PC-9 (cell line): ENCODE measurements at regions not wholly inside any gene's neighbourhood (a gene's known extent, or its start where the extent isn't known, plus 50 kb on each side); places are given as distances from the start of the nearest gene placed in this dataset.

Source experiments
- EZH2 ChIP-seq: fragments of 200-600 bp; sonication (generic); IDR thresholded peaks from 2 replicates; pipeline ENCODE4 v1.8.0; 2017; ENCODE audit warnings: antibody characterized with exemption, low read depth
- TF ChIP-seq, protein P1 (sequence below): fragments of 200-600 bp; sonication (generic); conservative IDR thresholded peaks from 2 replicates; pipeline ENCODE4 v1.6.1; 2017; ENCODE audit warnings: mixed run types, antibody characterized with exemption, mild to moderate bottlenecking, moderate library complexity

- TF ChIP-seq, protein P1, sequence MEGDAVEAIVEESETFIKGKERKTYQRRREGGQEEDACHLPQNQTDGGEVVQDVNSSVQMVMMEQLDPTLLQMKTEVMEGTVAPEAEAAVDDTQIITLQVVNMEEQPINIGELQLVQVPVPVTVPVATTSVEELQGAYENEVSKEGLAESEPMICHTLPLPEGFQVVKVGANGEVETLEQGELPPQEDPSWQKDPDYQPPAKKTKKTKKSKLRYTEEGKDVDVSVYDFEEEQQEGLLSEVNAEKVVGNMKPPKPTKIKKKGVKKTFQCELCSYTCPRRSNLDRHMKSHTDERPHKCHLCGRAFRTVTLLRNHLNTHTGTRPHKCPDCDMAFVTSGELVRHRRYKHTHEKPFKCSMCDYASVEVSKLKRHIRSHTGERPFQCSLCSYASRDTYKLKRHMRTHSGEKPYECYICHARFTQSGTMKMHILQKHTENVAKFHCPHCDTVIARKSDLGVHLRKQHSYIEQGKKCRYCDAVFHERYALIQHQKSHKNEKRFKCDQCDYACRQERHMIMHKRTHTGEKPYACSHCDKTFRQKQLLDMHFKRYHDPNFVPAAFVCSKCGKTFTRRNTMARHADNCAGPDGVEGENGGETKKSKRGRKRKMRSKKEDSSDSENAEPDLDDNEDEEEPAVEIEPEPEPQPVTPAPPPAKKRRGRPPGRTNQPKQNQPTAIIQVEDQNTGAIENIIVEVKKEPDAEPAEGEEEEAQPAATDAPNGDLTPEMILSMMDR: no peak
- TF ChIP-seq EZH2: no peak
Observed at GRCh38 chr12:24387381-24387780, 437.9 kb upstream of the SOX5 start.
